Thyroid gland (tissue), 4 donors: ENCODE measurements at regions not wholly inside any gene's neighbourhood (a gene's known extent, or its start where the extent isn't known, plus 50 kb on each side); places are given as distances from the start of the nearest gene placed in this dataset.

Experiments used
- DNase-seq, 2 donors: peaks; one replicate each; pipeline ENCODE4 v3.0.0-alpha.2; 2019
- H3K27ac ChIP-seq, 3 donors: fragments of 200-600 bp; sonication (generic); 1 replicate in 2 of 3; 2 replicates in 1 of 3; pipeline ENCODE4 v1.5.1; 2016 to 2019; ENCODE audit warnings: mild to moderate bottlenecking in 1 of 3, moderate library complexity in 1 of 3
- H3K27me3 ChIP-seq: fragments of 200-600 bp; sonication (generic); one replicate; pipeline ENCODE4 v1.5.1; 2019
- H3K36me3 ChIP-seq, 2 donors: fragments of 200-600 bp; sonication (generic); one replicate each; pipeline ENCODE4 v1.5.1; 2016 to 2019
- H3K4me1 ChIP-seq, 2 donors: fragments of 200-600 bp; sonication (generic); one replicate each; pipeline ENCODE4 v1.5.1; 2017 to 2019
- H3K4me3 ChIP-seq, 3 donors: fragments of 200-600 bp; sonication (generic); replicated peaks in 1 of 3; 1 replicate in 2 of 3; 2 replicates in 1 of 3; pipeline ENCODE4 v1.5.1; 2016; ENCODE audit warnings: mild to moderate bottlenecking in 1 of 3
- H3K9me3 ChIP-seq: fragments of 200-600 bp; sonication (generic); one replicate; pipeline ENCODE4 v1.5.1; 2017
- POLR2A ChIP-seq, 2 donors: fragments of 450-650 bp; IDR thresholded peaks; one replicate each; pipeline ENCODE4 v1.6.1; 2017; ENCODE audit warnings: antibody characterized with exemption in 2 of 2, mild to moderate bottlenecking in 2 of 2, moderate library complexity in 1 of 2
- WGBS, 2 donors: methylation state at CpG; one replicate each; pipeline ENCODE4 v1.1.5; 2017; 5-methylcytosine and 5-hydroxymethylcytosine counted together
- intact Hi-C: fragments of 100-400 bp; cut with DNase I; formaldehyde crosslinking; loops from one replicate; pipeline ENCODE4 v1.15.1; 2023
- TF ChIP-seq, protein P1 (sequence below), 6 experiments: fragments of 200-600 bp in 3 of 6; fragments of 450-650 bp in 3 of 6; sonication (generic) in 3 of 6; IDR thresholded peaks; one replicate each; pipeline ENCODE4 v1.5.1; 2016 to 2019; ENCODE audit warnings: antibody characterized with exemption in 6 of 6, mild to moderate bottlenecking in 2 of 6, inconsistent platforms in 1 of 6, moderate library complexity in 1 of 6

DNA sequence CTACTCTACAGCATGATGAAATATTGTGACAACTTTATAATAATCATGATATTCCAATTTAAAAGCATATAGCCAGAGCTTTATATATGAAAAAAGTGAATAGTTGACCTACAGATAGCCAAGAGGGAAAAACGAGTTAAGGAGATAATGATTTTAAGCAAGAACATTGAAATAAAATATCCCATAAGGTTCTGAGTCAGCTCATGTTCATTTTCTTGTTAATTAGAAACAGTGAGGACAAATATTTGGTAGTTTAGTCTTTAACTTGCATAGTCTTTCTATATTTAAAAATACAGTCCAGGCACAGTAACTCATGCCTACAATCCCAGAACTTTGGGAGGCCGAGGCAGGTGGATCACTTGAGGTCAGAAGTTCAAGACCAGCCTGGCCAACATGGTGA lies 55.8 kb upstream of the CDH6 start:
- Histone ChIP-seq H3K4me3 (no peak overlapping the region), H3K36me3 (no peaks in the 10 kb centered on the region), H3K4me1 (no peaks in the 10 kb centered on the region), H3K27ac (no peak overlapping the region), H3K9me3 (no peaks in the 10 kb centered on the region), H3K27me3 (no peaks in the 10 kb centered on the region)
- TF ChIP-seq, protein P1, sequence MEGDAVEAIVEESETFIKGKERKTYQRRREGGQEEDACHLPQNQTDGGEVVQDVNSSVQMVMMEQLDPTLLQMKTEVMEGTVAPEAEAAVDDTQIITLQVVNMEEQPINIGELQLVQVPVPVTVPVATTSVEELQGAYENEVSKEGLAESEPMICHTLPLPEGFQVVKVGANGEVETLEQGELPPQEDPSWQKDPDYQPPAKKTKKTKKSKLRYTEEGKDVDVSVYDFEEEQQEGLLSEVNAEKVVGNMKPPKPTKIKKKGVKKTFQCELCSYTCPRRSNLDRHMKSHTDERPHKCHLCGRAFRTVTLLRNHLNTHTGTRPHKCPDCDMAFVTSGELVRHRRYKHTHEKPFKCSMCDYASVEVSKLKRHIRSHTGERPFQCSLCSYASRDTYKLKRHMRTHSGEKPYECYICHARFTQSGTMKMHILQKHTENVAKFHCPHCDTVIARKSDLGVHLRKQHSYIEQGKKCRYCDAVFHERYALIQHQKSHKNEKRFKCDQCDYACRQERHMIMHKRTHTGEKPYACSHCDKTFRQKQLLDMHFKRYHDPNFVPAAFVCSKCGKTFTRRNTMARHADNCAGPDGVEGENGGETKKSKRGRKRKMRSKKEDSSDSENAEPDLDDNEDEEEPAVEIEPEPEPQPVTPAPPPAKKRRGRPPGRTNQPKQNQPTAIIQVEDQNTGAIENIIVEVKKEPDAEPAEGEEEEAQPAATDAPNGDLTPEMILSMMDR (IDR thresholded peaks at IDR 0.05): no peak
- TF ChIP-seq POLR2A (IDR thresholded peaks at IDR 0.05): no peak
- no peak for DNase-seq
- whole genome bisulfite sequencing, 2 donors: 82% methylated on average over 2 of the region's 2 CpGs
- intact Hi-C loops: no loop called here

DNA sequence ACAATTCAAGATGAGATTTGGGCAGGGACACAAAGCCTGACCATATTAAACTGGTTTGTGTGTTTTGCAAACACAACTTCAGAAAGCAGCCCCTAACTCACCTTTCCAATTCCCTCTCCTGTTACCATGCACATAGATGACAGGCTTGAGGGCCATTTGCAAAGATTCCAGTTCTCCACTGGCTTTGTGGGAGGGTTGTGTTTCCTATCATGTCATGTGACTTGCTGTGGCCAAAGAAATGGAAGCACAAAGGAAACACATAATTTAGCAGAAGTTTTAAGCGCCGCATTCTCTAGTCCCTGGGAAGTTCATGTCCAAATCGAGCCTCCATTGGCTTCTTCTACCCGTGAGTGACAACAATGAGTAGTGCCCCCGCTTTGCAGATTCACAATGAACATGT lies 57.9 kb upstream of the CDH6 start:
- H3K27ac ChIP-seq: no peak overlapping the region
- TF ChIP-seq, protein P1 (IDR thresholded peaks at IDR 0.05): no peak
- no peak for TF ChIP-seq POLR2A (IDR thresholded peaks at IDR 0.05)
- no peaks in the 10 kb centered on the region for H3K9me3 ChIP-seq
- intact Hi-C loops: no loop called here
- H3K36me3 ChIP-seq: no peaks in the 10 kb centered on the region
- H3K4me1 ChIP-seq: no peaks in the 10 kb centered on the region
- DNase-seq: no peak
- no peaks in the 10 kb centered on the region for H3K27me3 ChIP-seq
- no peak overlapping the region for H3K4me3 ChIP-seq
- WGBS, 2 donors: 95 to 96% methylated on average over 5 of the region's 5 CpGs

DNA sequence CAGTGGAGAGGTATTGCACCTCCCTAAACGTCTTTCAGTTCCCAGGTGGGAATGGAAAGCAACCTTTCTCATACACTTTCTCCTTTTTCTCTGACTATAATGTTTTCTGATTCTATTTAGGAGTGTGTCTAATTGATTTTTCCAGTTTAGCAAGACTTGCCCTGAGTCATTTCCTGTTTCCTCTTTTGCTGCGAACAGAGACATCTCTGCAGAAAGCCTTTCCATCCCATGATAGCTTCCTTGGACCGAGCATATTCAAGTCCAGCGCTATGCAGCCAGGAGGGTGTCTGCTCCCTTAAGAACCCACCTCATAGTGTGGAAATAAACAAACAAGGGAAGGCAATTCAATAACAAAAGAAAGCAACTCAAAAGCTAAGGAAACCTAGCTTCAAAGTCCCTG lies 60.0 kb upstream of the CDH6 start:
- Histone ChIP-seq H3K9me3 (no peaks in the 10 kb centered on the region), H3K27me3 (no peaks in the 10 kb centered on the region), H3K36me3 (no peaks in the 10 kb centered on the region), H3K4me3 (no peak overlapping the region), H3K4me1 (no peaks in the 10 kb centered on the region), H3K27ac (no peak overlapping the region)
- DNase-seq: no peak
- TF ChIP-seq, protein P1 (IDR thresholded peaks at IDR 0.05): no peak
- TF ChIP-seq POLR2A (IDR thresholded peaks at IDR 0.05): no peak
- 62 to 63% methylated on average over 4 of the region's 4 CpGs for WGBS, 2 donors
- intact Hi-C loops: no loop called here

DNA sequence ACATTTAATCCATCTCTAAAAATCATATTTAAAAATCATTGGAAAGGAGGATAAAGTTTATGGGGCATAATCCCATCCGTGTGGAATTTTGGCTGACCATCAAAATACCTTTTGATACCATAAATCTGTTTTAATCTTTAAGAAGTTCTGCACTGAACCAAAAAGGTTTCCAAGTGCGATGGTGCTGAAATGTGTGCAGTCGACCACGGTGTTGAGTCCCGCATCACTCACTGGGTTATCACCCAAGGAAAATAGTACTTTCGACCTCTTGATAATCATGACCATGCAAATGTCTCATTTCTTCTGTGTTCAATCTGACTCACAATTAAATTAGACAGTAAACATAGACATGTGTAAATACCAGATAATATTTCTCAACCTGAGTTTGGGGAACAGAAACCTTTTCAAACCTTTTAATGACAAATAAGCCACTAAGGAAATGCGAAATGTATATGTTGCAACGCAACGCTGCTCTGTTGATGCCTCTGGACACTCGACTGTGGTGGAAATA lies 62.0 kb upstream of the CDH6 start:
- WGBS, 2 donors: 79 to 85% methylated on average over 10 of the region's 10 CpGs
- TF ChIP-seq, protein P1 (IDR thresholded peaks at IDR 0.05): no peak
- no peak for TF ChIP-seq POLR2A (IDR thresholded peaks at IDR 0.05)

DNA sequence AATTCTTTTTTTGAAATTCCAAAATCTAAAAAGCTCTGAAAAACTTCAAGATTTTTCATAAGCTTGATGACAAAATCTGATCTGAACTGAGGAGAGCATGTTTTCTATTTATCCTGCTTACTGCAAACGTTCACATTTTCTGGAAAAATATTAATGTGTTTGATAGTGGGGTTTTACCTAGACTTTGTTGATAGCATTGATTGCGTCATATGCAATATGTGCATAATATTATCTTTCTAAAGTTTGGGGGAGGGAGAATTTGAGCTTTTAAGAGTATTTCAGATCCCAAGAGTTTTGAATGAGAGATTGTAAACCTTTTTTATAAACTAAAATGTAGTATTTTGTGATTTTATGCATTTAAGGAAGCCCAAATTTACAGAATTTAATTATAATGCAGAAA lies 62.8 kb upstream of the CDH6 start:
- H3K27me3 ChIP-seq: no peaks in the 10 kb centered on the region
- no peak overlapping the region for H3K27ac ChIP-seq
- no peak for DNase-seq
- H3K4me1 ChIP-seq: no peaks in the 10 kb centered on the region
- no peak overlapping the region for H3K4me3 ChIP-seq
- H3K9me3 ChIP-seq: no peaks in the 10 kb centered on the region
- intact Hi-C loops: no loop called here
- H3K36me3 ChIP-seq: no peaks in the 10 kb centered on the region
- TF ChIP-seq POLR2A (IDR thresholded peaks at IDR 0.05): no peak
- TF ChIP-seq, protein P1 (IDR thresholded peaks at IDR 0.05): no peak
- WGBS, 2 donors: 82 to 88% methylated on average over 2 of the region's 2 CpGs

More for the DNA sequence above, 62.0 kb upstream of the CDH6 start:
- no peaks in the 10 kb centered on the region for H3K9me3 ChIP-seq
- no peaks in the 10 kb centered on the region for H3K4me1 ChIP-seq
- H3K27me3 ChIP-seq: no peaks in the 10 kb centered on the region
- no peak overlapping the region for H3K27ac ChIP-seq
- no peaks in the 10 kb centered on the region for H3K36me3 ChIP-seq
- H3K4me3 ChIP-seq: no peak overlapping the region
- DNase-seq: no peak
- intact Hi-C loops: no loop called here
